ENCODE measurements at regions not wholly inside any gene's neighbourhood (a gene's known extent, or its start where the extent isn't known, plus 50 kb on each side); places are given as distances from the start of the nearest gene placed in this dataset.

GRCh38 chr2:4973973-4974372, 718.2 kb upstream of the SOX11 start:
- TF ChIP-seq CTCF (conservative IDR thresholded peaks at IDR 0.05; ENCODE audit: low read length) (no peak), EZH2phosphoT487 (IDR thresholded peaks at IDR 0.05; ENCODE audit: borderline replicate concordance) (no peak)
